Astrocyte of the spinal cord (primary cell): ENCODE measurements at regions not wholly inside any gene's neighbourhood (a gene's known extent, or its start where the extent isn't known, plus 50 kb on each side); places are given as distances from the start of the nearest gene placed in this dataset.

ENCODE experiments used
- DNase-seq: peaks from one replicate; pipeline ENCODE4 v3.0.0; 2011; ENCODE audit warnings: low read depth, low spot score
- H3K4me3 ChIP-seq: 2 replicates; pipeline ENCODE4 v1.5.1; 2011; ENCODE audit warnings: low read depth, mild to moderate bottlenecking, low read length, moderate library complexity
- in situ Hi-C: cut with HindIII; loops from 2 replicates; pipeline ENCODE4 v1.10.0; 2017; ENCODE audit warnings: low sequenced_read_pairs
- TF ChIP-seq, protein P1 (sequence below): IDR thresholded peaks from 2 replicates; pipeline ENCODE4 v1.5.1; 2012; ENCODE audit warnings: low read depth, mild to moderate bottlenecking, low read length, inconsistent platforms

DNA sequence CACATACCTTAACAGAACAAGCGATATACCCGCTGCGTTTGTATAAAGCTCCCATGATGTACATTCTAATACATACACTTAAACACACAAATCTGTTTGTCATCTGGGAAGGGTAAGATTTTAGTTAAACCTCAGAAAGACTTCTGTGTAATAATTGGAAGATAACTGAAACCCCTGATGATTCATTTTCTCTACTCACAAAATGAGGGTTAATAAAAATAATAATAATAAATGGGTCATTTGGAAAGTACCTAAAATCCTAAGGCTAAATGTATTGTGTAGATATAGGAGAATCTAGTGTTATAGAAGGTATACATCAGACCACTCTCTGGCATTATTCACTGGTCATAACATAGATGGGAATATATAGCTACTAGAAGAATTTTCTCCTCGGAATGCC is 64.7 kb upstream of the SOX9 start:
- no peak overlapping the region for H3K4me3 ChIP-seq
- no peak for DNase-seq
- TF ChIP-seq, protein P1, sequence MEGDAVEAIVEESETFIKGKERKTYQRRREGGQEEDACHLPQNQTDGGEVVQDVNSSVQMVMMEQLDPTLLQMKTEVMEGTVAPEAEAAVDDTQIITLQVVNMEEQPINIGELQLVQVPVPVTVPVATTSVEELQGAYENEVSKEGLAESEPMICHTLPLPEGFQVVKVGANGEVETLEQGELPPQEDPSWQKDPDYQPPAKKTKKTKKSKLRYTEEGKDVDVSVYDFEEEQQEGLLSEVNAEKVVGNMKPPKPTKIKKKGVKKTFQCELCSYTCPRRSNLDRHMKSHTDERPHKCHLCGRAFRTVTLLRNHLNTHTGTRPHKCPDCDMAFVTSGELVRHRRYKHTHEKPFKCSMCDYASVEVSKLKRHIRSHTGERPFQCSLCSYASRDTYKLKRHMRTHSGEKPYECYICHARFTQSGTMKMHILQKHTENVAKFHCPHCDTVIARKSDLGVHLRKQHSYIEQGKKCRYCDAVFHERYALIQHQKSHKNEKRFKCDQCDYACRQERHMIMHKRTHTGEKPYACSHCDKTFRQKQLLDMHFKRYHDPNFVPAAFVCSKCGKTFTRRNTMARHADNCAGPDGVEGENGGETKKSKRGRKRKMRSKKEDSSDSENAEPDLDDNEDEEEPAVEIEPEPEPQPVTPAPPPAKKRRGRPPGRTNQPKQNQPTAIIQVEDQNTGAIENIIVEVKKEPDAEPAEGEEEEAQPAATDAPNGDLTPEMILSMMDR: no peak
- in situ Hi-C loops: no loop called here

DNA sequence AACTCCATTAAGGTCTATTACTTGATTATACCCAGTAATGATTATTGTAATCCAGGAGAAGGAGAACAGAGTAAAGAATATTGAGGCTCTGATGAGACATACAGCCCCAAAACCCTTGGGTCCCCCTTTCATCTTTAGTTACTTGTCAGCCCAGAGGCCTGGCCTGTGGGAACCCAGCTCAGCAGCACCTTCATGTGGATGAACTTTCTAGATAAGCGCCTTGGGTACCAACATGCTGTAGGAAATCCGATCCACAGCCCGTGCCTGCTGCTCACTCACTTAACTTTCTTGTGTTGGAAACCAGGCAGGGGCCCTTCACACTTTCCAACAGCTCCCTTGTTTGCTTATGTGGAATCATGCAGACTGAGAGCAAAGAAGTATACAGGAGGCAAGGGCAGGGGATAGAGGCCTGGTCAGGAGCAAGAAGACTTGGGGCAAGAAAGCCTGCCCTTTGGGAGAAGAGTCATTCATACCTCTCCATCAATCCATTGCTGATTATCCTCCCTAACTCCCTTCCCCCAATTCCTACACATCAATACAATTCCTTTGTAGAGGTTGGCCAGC is 64.0 kb upstream of the SOX9 start:
- TF ChIP-seq, protein P1: no peak
- in situ Hi-C loops: no loop called here

DNA sequence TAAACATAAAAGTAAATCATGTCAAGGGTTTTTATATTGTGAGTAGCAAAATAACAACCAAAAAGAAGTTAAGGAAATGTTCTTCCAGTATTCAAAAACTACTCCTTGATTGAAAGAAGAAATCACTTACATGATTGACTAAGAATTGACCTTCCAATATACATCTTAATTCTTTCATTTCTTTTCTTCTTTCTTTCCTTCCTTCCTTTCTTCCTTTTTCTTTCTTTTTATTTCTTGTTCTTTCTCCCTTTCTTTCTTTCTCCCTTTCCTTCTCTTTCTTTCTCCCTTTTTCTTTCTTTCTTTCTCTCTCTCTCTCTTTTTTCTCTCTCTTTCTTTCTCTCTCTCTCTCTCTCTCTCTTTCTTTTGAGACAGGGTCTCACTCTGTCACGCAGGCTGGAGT is 60.7 kb upstream of the SOX9 start:
- no peak for DNase-seq
- TF ChIP-seq, protein P1: no peak
- no peak overlapping the region for H3K4me3 ChIP-seq
- in situ Hi-C loops: no loop called here

More for the DNA sequence above, 64.0 kb upstream of the SOX9 start:
- DNase-seq: no peak
- no peak overlapping the region for H3K4me3 ChIP-seq

DNA sequence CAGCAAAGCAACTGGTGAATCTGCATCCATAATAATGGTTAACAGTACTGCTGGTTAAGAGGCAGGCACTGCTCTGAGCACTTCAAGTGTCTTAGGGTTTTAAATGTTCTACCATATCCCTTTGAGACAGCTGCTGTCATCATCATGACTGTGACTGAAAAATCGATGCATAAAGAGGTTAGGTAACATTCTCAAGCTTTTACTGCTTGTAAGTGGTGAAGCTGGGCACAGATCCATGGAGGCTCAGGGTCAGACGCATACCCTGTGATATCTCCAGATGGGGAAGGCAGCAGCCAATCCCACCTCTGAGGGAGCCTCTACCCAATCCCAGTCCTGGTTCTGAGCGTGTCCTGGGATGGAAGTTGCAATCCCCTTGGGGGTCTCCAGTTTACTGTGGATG is 57.6 kb upstream of the SOX9 start:
- TF ChIP-seq, protein P1: no peak
- no peak for DNase-seq
- no peak overlapping the region for H3K4me3 ChIP-seq
- in situ Hi-C loops: no loop called here

DNA sequence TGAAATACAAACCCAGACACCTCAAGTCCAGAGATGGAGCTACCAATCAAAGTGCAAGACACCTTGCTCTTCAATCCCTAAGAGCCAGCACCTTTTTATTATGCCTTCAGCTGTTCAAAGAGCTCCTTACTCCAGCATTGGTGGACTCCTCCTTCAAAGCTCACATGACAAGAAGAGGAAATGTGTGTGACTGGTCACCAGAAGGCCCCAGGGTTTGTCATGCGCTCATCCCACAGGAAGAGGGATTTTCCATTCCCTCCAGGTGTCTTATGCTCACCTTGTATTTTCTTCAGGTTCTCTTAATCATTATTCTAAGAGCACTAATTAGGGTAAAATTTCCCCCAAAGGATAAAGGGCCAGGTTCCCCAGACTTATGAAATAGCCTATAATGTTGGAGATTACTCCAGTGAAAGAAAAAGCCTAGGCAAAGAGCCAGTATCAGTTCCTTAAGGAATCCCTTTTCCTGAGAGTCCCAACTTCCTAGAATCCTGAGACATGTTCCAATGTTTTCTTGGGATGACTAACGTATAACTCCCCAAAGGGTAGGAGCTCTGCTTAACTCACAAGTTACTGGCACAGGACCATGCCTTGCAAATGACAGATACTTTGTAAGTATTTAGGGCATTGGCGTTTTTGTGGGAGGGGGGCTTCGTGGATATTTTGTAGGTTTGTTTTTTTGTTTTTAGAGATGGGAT is 56.9 kb upstream of the SOX9 start:
- in situ Hi-C loops: no loop called here
- no peak overlapping the region for H3K4me3 ChIP-seq
- TF ChIP-seq, protein P1: no peak
- DNase-seq: no peak

DNA sequence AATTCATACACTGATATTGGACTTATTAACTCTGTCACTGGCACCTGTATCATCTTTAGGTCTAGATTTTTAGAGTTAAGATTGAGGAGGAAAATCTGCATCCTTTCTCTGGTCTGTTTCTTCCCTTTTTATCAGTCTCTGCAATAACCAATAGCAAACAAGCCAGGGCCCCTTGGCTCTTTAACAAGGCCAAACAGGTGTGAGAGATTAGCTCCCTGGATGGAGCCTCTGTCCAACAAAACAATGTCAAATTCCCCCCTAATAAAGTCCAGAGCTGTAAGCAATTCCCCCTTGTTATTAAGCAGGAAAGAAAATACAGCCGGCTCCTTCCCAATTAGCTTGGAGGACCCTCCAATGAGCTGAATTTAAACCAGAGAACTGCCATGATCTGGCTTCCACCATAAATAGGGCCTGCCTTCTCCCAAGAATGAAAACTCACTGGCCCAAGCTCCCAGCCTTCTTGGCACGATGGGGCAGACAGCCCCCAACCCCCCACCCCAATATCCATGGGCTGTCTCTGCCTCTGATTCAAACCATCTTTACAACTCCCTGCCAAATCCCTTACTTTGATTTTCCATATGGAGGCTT is 56.1 kb upstream of the SOX9 start:
- TF ChIP-seq, protein P1: no peak

More for the DNA sequence above, 56.1 kb upstream of the SOX9 start:
- in situ Hi-C loops: no loop called here
- H3K4me3 ChIP-seq: no peak overlapping the region
- no peak for DNase-seq
